ENCODE measurements at regions not wholly inside any gene's neighbourhood (a gene's known extent, or its start where the extent isn't known, plus 50 kb on each side); places are given as distances from the start of the nearest gene placed in this dataset.

DNA sequence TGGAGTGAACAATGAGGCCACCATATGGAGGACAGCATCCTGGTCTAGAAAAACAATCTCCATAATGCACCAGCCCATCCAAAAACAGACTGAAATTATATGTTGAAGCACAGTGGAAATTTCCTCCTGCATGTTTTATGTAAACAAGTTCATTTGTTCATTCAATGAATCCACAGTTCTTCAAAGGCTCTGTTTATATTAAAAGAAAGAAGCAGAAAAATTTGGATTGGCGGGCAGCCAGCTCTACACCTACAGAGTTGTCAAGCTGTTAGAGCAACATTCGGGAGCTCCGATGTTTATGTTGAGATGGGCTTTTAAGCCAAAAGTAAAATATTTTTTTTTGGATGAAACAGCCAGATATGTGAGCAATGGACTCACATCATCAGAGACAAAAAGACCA, 395.3 kb upstream of the SULF2 start:
- TF ChIP-seq, protein P1, sequence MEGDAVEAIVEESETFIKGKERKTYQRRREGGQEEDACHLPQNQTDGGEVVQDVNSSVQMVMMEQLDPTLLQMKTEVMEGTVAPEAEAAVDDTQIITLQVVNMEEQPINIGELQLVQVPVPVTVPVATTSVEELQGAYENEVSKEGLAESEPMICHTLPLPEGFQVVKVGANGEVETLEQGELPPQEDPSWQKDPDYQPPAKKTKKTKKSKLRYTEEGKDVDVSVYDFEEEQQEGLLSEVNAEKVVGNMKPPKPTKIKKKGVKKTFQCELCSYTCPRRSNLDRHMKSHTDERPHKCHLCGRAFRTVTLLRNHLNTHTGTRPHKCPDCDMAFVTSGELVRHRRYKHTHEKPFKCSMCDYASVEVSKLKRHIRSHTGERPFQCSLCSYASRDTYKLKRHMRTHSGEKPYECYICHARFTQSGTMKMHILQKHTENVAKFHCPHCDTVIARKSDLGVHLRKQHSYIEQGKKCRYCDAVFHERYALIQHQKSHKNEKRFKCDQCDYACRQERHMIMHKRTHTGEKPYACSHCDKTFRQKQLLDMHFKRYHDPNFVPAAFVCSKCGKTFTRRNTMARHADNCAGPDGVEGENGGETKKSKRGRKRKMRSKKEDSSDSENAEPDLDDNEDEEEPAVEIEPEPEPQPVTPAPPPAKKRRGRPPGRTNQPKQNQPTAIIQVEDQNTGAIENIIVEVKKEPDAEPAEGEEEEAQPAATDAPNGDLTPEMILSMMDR (IDR thresholded peaks at IDR 0.05; ENCODE audit: low read depth, low read length): no peak
- no peak for TF ChIP-seq EZH2phosphoT487 (IDR thresholded peaks at IDR 0.05; ENCODE audit: low read depth)
